Erythroblast (primary cell): ENCODE measurements at regions not wholly inside any gene's neighbourhood (a gene's known extent, or its start where the extent isn't known, plus 50 kb on each side); places are given as distances from the start of the nearest gene placed in this dataset.

ENCODE experiments used
- GATA1 ChIP-seq: IDR thresholded peaks from 2 replicates; pipeline ENCODE4 v1.6.1; 2011; ENCODE audit warnings: low read depth, mild to moderate bottlenecking, control low read depth, low read length, moderate library complexity
- POLR2A ChIP-seq: IDR thresholded peaks from 2 replicates; pipeline ENCODE4 v1.6.1; 2011; ENCODE audit warnings: mild to moderate bottlenecking, low read length

DNA sequence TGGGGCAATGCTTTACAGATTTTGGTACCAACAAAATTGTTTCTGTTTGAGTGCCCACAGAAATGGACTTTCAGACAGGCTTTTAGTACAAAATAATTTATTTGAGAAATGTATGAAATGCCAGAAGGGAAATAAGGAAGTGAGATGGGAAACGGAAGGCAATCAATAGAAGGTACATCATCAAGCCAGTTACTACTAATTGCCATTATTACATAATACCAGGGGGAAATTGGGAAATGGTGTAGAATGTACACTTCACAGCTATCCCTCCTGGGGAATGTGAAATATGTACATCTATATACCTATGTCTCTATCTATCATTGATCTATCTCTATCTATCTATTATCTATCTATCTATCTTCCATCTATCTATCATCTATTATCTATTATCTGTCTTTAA is 264.6 kb upstream of the B3GALT2 start:
- TF ChIP-seq POLR2A (no peak), GATA1 (no peak)
